H1 (cell line): ENCODE measurements at regions not wholly inside any gene's neighbourhood (a gene's known extent, or its start where the extent isn't known, plus 50 kb on each side); places are given as distances from the start of the nearest gene placed in this dataset.

Experiments
- CTCF ChIA-PET: fragments of 300-600 bp; sonication (Branson Sonifier 250); formaldehyde crosslinking; loops from one replicate; lab custom pipeline; 2021; ENCODE audit not compliant: partially characterized antibody; lab: Charles Lee
- POLR2A ChIA-PET: fragments of 300-600 bp; sonication (Branson Sonifier 250); formaldehyde crosslinking; loops from one replicate; lab custom pipeline; 2021; ENCODE audit warnings: inconsistent platforms; ENCODE audit not compliant: partially characterized antibody; lab: Charles Lee
- DNase-seq, 2 experiments: peaks; one replicate each; pipeline versions ENCODE4 v3.0.0 to v3.0.0-alpha.2; 2010 to 2022; ENCODE audit warnings: low spot score in 2 of 2, low read depth in 1 of 2, mixed read lengths in 1 of 2
- FAIRE-seq: peaks from 2 replicates; lab custom pipeline; 2011; peaks lifted over from hg19 to GRCh38; lab: Jason Lieb, UNC
- H2AFZ ChIP-seq: 2 replicates; pipeline ENCODE4 v1.8.1; 2012; ENCODE audit warnings: low read length, inconsistent platforms
- H2AK5ac ChIP-seq: 2 replicates; pipeline ENCODE4 v1.6.1; 2013; ENCODE audit warnings: low read depth, low read length
- H2BK120ac ChIP-seq: replicated peaks from 2 replicates; pipeline ENCODE3; 2013; ENCODE audit warnings: low read depth, low read length, inconsistent platforms
- H2BK12ac ChIP-seq: 2 replicates; pipeline ENCODE4 v1.6.1; 2013; ENCODE audit warnings: low read depth, low read length
- H2BK15ac ChIP-seq: 2 replicates; pipeline ENCODE4 v1.6.1; 2013; ENCODE audit warnings: low read length
- H2BK20ac ChIP-seq: 2 replicates; pipeline ENCODE4 v1.6.1; 2013; ENCODE audit warnings: low read length
- H2BK5ac ChIP-seq: 2 replicates; pipeline ENCODE4 v1.6.1; 2013; ENCODE audit warnings: low read depth, low read length
- H3K14ac ChIP-seq: 2 replicates; pipeline ENCODE4 v1.6.1; 2013; ENCODE audit warnings: inconsistent platforms; ENCODE audit not compliant: insufficient read length
- H3K18ac ChIP-seq: 2 replicates; pipeline ENCODE4 v1.6.1; 2013; ENCODE audit warnings: low read length; ENCODE audit errors: extremely low read depth
- H3K23ac ChIP-seq: 2 replicates; pipeline ENCODE4 v1.6.1; 2013; ENCODE audit warnings: inconsistent platforms; ENCODE audit not compliant: insufficient read length
- H3K23me2 ChIP-seq: 2 replicates; pipeline ENCODE4 v1.6.1; 2013; ENCODE audit warnings: low read depth, low read length
- H3K27ac ChIP-seq: 2 replicates; pipeline ENCODE4 v1.6.1; 2011; ENCODE audit warnings: low read depth, low read length, inconsistent platforms
- H3K27me3 ChIP-seq, 4 experiments: replicated peaks in 1 of 4; 1 replicate in 1 of 4; 2 replicates in 3 of 4; pipeline versions ENCODE4 v1.6.1 to v1.8.1; 2011 to 2013; ENCODE audit warnings: low read length in 3 of 4, mild to moderate bottlenecking in 3 of 4, inconsistent platforms in 2 of 4, mixed read lengths in 2 of 4, moderate library complexity in 1 of 4; ENCODE audit not compliant: control insufficient read depth in 3 of 4, insufficient read depth in 3 of 4; ENCODE audit errors: extremely low read depth in 1 of 4
- H3K36me3 ChIP-seq, 4 experiments: 2 replicates each; pipeline versions ENCODE4 v1.6.1 to v1.8.1; 2011 to 2013; ENCODE audit warnings: mild to moderate bottlenecking in 4 of 4, low read length in 3 of 4, moderate library complexity in 2 of 4, control low read depth in 1 of 4, inconsistent platforms in 1 of 4; ENCODE audit not compliant: insufficient read depth in 4 of 4, control insufficient read depth in 2 of 4
- H3K4ac ChIP-seq: replicated peaks from 2 replicates; pipeline ENCODE3; 2013; ENCODE audit warnings: low read length, low read depth, mixed read lengths, inconsistent platforms; ENCODE audit not compliant: insufficient read length
- H3K4me1 ChIP-seq, 4 experiments: replicated peaks in 1 of 4; 1 replicate in 1 of 4; 2 replicates in 3 of 4; pipeline versions ENCODE4 v1.6.1 to v1.8.1; 2011 to 2013; ENCODE audit warnings: low read length in 3 of 4, inconsistent platforms in 2 of 4, mixed read lengths in 1 of 4; ENCODE audit not compliant: insufficient read depth in 4 of 4, control insufficient read depth in 3 of 4
- H3K4me2 ChIP-seq, 2 experiments: 2 replicates each; pipeline versions ENCODE4 v1.6.1 to v1.8.1; 2011 to 2013; ENCODE audit warnings: low read depth in 2 of 2, low read length in 2 of 2, control low read depth in 1 of 2, inconsistent platforms in 1 of 2, mild to moderate bottlenecking in 1 of 2; ENCODE audit not compliant: insufficient read depth in 1 of 2
- H3K4me3 ChIP-seq, 4 experiments: fragments of 200-600, 300-600 bp in 1 of 4; sonication (generic), shearing (Covaris generic), sonication (Bioruptor Twin) in 1 of 4; 2 replicates each; pipeline versions ENCODE4 v1.5.1 to v1.8.1; 2011 to 2016; ENCODE audit warnings: low read length in 4 of 4, low read depth in 3 of 4, control low read depth in 2 of 4, inconsistent platforms in 2 of 4, mild to moderate bottlenecking in 2 of 4, mixed read lengths in 1 of 4, moderate library complexity in 1 of 4; ENCODE audit not compliant: insufficient read depth in 2 of 4; ENCODE audit errors: extremely low read depth in 1 of 4
- H3K56ac ChIP-seq: replicated peaks from 2 replicates; pipeline ENCODE3; 2013; ENCODE audit warnings: low read depth, mild to moderate bottlenecking, mixed read lengths, low read length, inconsistent platforms; ENCODE audit not compliant: insufficient read length
- H3K79me1 ChIP-seq: 2 replicates; pipeline ENCODE4 v1.6.1; 2013; ENCODE audit warnings: low read depth, low read length, control low read depth
- H3K79me2 ChIP-seq, 2 experiments: 2 replicates each; pipeline versions ENCODE4 v1.6.1 to v1.8.1; 2012 to 2013; ENCODE audit warnings: low read length in 2 of 2, mild to moderate bottlenecking in 2 of 2, inconsistent platforms in 1 of 2; ENCODE audit not compliant: insufficient read depth in 2 of 2, control insufficient read depth in 1 of 2
- H3K9ac ChIP-seq, 4 experiments: replicated peaks in 1 of 4; 1 replicate in 1 of 4; 2 replicates in 3 of 4; pipeline versions ENCODE4 v1.6.1 to v1.8.1; 2011 to 2013; ENCODE audit warnings: low read depth in 3 of 4, low read length in 3 of 4, control low read depth in 2 of 4, mild to moderate bottlenecking in 2 of 4, moderate library complexity in 2 of 4, inconsistent platforms in 1 of 4; ENCODE audit errors: extremely low read depth in 1 of 4
- H3K9me3 ChIP-seq, 2 experiments: 2 replicates each; pipeline versions ENCODE4 v1.6.1 to v1.8.1; 2012 to 2013; ENCODE audit warnings: mild to moderate bottlenecking in 2 of 2, moderate library complexity in 2 of 2, control low read depth in 1 of 2, inconsistent platforms in 1 of 2, low read depth in 1 of 2, low read length in 1 of 2, mixed read lengths in 1 of 2; ENCODE audit not compliant: insufficient read depth in 2 of 2
- H4K20me1 ChIP-seq, 2 experiments: replicated peaks in 1 of 2; 2 replicates each; pipeline versions ENCODE3 to v1.8.1; 2011 to 2013; ENCODE audit warnings: inconsistent platforms in 2 of 2, low read length in 2 of 2, mild to moderate bottlenecking in 1 of 2; ENCODE audit not compliant: insufficient read depth in 2 of 2, control insufficient read depth in 1 of 2
- H4K5ac ChIP-seq: 2 replicates; pipeline ENCODE4 v1.6.1; 2013; ENCODE audit warnings: low read length, low read depth, mixed read lengths, inconsistent platforms; ENCODE audit not compliant: insufficient read length
- H4K8ac ChIP-seq: 2 replicates; pipeline ENCODE4 v1.8.0; 2013; ENCODE audit warnings: mild to moderate bottlenecking, moderate library complexity, low read length, inconsistent platforms; ENCODE audit not compliant: insufficient read depth; ENCODE audit errors: extremely low read depth
- H4K91ac ChIP-seq: replicated peaks from 2 replicates; pipeline ENCODE3; 2013; ENCODE audit warnings: low read length, mixed read lengths, inconsistent platforms; ENCODE audit not compliant: insufficient read length
- BRCA1 ChIP-seq: IDR thresholded peaks from 2 replicates; pipeline ENCODE4 v1.6.1; 2012; ENCODE audit warnings: low read depth, low read length, improper control_type of control experiment
- WGBS, 2 experiments: shearing (Covaris generic) in 1 of 2; methylation state at CpG; one replicate each; pipeline versions ENCODE4 v1.1.6 to v1.1.7; 2013 to 2015; ENCODE audit warnings: low lambda C conversion rate in 2 of 2, mixed read lengths in 2 of 2, inconsistent platforms in 1 of 2, low coverage in 1 of 2, missing lambda C conversion rate in 1 of 2; ENCODE audit not compliant: insufficient replicate concordance in 2 of 2, insufficient coverage in 1 of 2, insufficient read length in 1 of 2; ENCODE audit errors: extremely low coverage in 1 of 2, missing lambda C conversion rate in 1 of 2; 5-methylcytosine and 5-hydroxymethylcytosine counted together

- Histone ChIP-seq H4K91ac (peak overlapping the region; percentile 75), H4K8ac (no peak overlapping the region), H3K56ac (peak overlapping the region; percentile 80), H3K4me1 (peaks cover 0 to 12% (median 7%) of the 10 kb centered on the region in 4 experiments; a peak in 6 of 7 replicates), H4K5ac (no peak overlapping the region), H2BK15ac (no peak overlapping the region), H2BK5ac (no peak overlapping the region), H3K23ac (no peak overlapping the region), H3K36me3 (no peaks in the 10 kb centered on the region), H3K27ac (no peak overlapping the region), H3K23me2 (peaks cover 11% of the 10 kb centered on the region; the same call in 1 of the 2 replicates), H2BK12ac (no peak overlapping the region), H3K9ac (no peak overlapping the region), H3K9me3 (0 out of 4 replicates have a peak, but pooled peaks cover 0 to 5% of the 10 kb centered on the region in 2 experiments), H3K4me3 (no peak overlapping the region), H3K4me2 (no peak overlapping the region), H2AFZ (no peak overlapping the region), H2BK20ac (0 out of 2 replicates have a peak overlapping the region, but pooled peaks have one; percentile 52), H3K18ac (no peak overlapping the region), H2BK120ac (no peak overlapping the region), H4K20me1 (peaks cover 0 to 9% of the 10 kb centered on the region in 2 experiments), H2AK5ac (no peak overlapping the region; the same call in 1 of the 2 replicates), H3K79me2 (no peaks in the 10 kb centered on the region), H3K27me3 (0 out of 7 replicates have a peak, but pooled peaks cover 0 to 3% (median 0%) of the 10 kb centered on the region in 4 experiments), H3K4ac (peak overlapping the region; percentile 29), H3K14ac (no peak overlapping the region), H3K79me1 (no peaks in the 10 kb centered on the region)
- DNase-seq, result no peak
- TF ChIP-seq BRCA1, result no peak
- ChIA-PET POLR2A (no interaction called here), CTCF (no interaction called here)
- 89% methylated on average over 2 of the region's 2 CpGs; no CpG with 5 or more reads in 1 of the 2 experiments for WGBS, 2 experiments
- FAIRE-seq, result no peak
Measured at GRCh38 chr16:51239196-51239595, 88.1 kb upstream of the SALL1 start.
